ENCODE measurements at regions not wholly inside any gene's neighbourhood (a gene's known extent, or its start where the extent isn't known, plus 50 kb on each side); places are given as distances from the start of the nearest gene placed in this dataset.
"Not testable (repeated sequence)": the region's sequence is repeated elsewhere in the genome, so short reads cannot be mapped to it uniquely, and the experiment has no call there.

- POLR2A ChIA-PET; H3K36me3 ChIP-seq (ENCODE audit: control insufficient read depth in 2 of 2, insufficient read depth in 1 of 2, low read length in 2 of 2); H3K9me3 ChIP-seq (ENCODE audit: control insufficient read depth, insufficient read depth, low read depth, low read length); H3K4me3 ChIP-seq (ENCODE audit: low read depth, low read length); H3K27ac ChIP-seq (ENCODE audit: extremely low read depth, low read depth, low read length); H3K4me1 ChIP-seq (ENCODE audit: control insufficient read depth, insufficient read depth, low read length); CTCF ChIA-PET: not testable (repeated sequence)
Observed at GRCh38 chr4:131729716-131730398, 1419.2 kb upstream of the PCDH10 start.

DNA sequence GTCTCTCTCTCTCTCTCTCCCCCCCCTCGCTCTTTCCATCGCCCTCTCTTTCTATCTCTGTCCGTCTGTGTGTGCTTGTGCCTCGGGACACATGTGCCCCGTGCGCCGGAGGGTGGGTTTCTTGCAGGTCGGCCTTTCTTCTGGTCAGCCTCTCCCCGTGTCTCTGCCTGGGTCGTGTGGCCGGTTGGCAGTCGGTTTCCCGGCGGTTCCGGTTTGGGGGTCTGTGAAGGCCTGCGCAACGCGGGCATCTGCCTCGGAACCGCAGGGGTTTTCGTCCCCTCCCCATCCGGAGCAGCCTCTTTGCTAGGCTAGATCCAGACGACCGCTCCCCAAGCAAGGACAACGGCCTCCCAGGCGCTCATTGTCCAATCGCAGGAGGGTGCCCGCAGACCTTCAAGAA, 1418.5 kb upstream of the PCDH10 start:
- H3K27ac ChIP-seq (ENCODE audit: extremely low read depth, low read depth, low read length); H3K4me1 ChIP-seq (ENCODE audit: control insufficient read depth, insufficient read depth, low read length); H3K9me3 ChIP-seq (ENCODE audit: control insufficient read depth, insufficient read depth, low read depth, low read length); H3K36me3 ChIP-seq (ENCODE audit: control insufficient read depth in 2 of 2, insufficient read depth in 1 of 2, low read length in 2 of 2); CTCF ChIA-PET; POLR2A ChIA-PET; H3K4me3 ChIP-seq (ENCODE audit: low read depth, low read length): not testable (repeated sequence)

GRCh38 chr4:131732034-131732630, 1417.0 kb upstream of the PCDH10 start:
- H3K9me3 ChIP-seq (ENCODE audit: control insufficient read depth, insufficient read depth, low read depth, low read length); H3K4me3 ChIP-seq (ENCODE audit: low read depth, low read length); H3K27ac ChIP-seq (ENCODE audit: extremely low read depth, low read depth, low read length); POLR2A ChIA-PET; H3K4me1 ChIP-seq (ENCODE audit: control insufficient read depth, insufficient read depth, low read length); H3K36me3 ChIP-seq (ENCODE audit: control insufficient read depth in 2 of 2, insufficient read depth in 1 of 2, low read length in 2 of 2); CTCF ChIA-PET: not testable (repeated sequence)

- H3K4me1 ChIP-seq (ENCODE audit: control insufficient read depth, insufficient read depth, low read length); H3K9me3 ChIP-seq (ENCODE audit: control insufficient read depth, insufficient read depth, low read depth, low read length); H3K27ac ChIP-seq (ENCODE audit: extremely low read depth, low read depth, low read length); H3K4me3 ChIP-seq (ENCODE audit: low read depth, low read length); H3K36me3 ChIP-seq (ENCODE audit: control insufficient read depth in 2 of 2, insufficient read depth in 1 of 2, low read length in 2 of 2); CTCF ChIA-PET; POLR2A ChIA-PET: not testable (repeated sequence)
Observed at GRCh38 chr4:131734321-131734720, 1414.8 kb upstream of the PCDH10 start.

- POLR2A ChIA-PET; H3K9me3 ChIP-seq (ENCODE audit: control insufficient read depth, insufficient read depth, low read depth, low read length); H3K4me3 ChIP-seq (ENCODE audit: low read depth, low read length); H3K36me3 ChIP-seq (ENCODE audit: control insufficient read depth in 2 of 2, insufficient read depth in 1 of 2, low read length in 2 of 2); CTCF ChIA-PET; H3K27ac ChIP-seq (ENCODE audit: extremely low read depth, low read depth, low read length); H3K4me1 ChIP-seq (ENCODE audit: control insufficient read depth, insufficient read depth, low read length): not testable (repeated sequence)
Observed at GRCh38 chr4:131734851-131735385, 1414.2 kb upstream of the PCDH10 start.

DNA sequence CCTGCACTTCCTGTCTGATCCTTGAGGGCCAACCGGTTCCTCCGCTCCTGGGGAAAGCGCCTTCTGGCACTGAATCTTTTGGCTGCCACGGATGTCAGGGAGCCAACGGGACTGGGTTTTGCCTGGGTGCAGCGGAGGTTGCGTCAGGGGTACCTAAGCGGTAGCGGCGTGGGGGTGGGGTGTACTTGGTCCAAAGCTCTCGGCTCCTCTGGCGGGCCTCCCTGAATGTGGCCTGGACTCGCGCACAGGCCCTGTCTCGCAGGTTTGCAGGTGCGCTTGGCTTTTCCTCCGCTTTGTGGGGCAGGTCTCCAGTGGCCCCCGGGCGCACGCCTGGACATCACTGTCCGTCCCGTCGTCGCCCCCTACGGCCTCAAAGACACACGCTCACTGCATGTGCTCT, 1410.1 kb upstream of the PCDH10 start:
- POLR2A ChIA-PET; H3K27ac ChIP-seq (ENCODE audit: extremely low read depth, low read depth, low read length); H3K9me3 ChIP-seq (ENCODE audit: control insufficient read depth, insufficient read depth, low read depth, low read length); H3K4me3 ChIP-seq (ENCODE audit: low read depth, low read length); CTCF ChIA-PET; H3K36me3 ChIP-seq (ENCODE audit: control insufficient read depth in 2 of 2, insufficient read depth in 1 of 2, low read length in 2 of 2); H3K4me1 ChIP-seq (ENCODE audit: control insufficient read depth, insufficient read depth, low read length): not testable (repeated sequence)

DNA sequence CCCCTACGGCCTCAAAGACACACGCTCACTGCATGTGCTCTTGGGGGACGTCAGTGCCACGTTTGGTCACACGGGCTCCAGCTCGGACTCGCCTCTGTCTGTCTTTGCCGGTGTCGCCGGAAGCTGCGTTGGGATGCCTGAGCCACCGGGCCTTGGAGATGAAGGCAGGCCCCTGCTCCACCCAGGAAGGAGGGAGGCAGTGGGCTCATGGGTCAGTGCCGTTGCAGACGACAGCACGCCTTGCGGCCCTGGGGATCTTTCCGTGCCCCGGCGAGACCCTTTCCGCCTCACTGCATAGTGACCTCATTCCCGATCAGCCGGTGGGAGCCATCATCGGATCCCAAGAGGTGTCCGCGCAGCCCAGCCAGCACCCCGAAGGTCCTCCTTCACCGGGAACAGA, 1407.3 kb upstream of the PCDH10 start:
- H3K27ac ChIP-seq (ENCODE audit: extremely low read depth, low read depth, low read length); H3K4me1 ChIP-seq (ENCODE audit: control insufficient read depth, insufficient read depth, low read length); H3K4me3 ChIP-seq (ENCODE audit: low read depth, low read length); H3K36me3 ChIP-seq (ENCODE audit: control insufficient read depth in 2 of 2, insufficient read depth in 1 of 2, low read length in 2 of 2); CTCF ChIA-PET; H3K9me3 ChIP-seq (ENCODE audit: control insufficient read depth, insufficient read depth, low read depth, low read length); POLR2A ChIA-PET: not testable (repeated sequence)

GRCh38 chr4:131742536-131743205, 1406.4 kb upstream of the PCDH10 start:
- not testable (repeated sequence) for H3K36me3 ChIP-seq (ENCODE audit: control insufficient read depth in 2 of 2, insufficient read depth in 1 of 2, low read length in 2 of 2)

DNA sequence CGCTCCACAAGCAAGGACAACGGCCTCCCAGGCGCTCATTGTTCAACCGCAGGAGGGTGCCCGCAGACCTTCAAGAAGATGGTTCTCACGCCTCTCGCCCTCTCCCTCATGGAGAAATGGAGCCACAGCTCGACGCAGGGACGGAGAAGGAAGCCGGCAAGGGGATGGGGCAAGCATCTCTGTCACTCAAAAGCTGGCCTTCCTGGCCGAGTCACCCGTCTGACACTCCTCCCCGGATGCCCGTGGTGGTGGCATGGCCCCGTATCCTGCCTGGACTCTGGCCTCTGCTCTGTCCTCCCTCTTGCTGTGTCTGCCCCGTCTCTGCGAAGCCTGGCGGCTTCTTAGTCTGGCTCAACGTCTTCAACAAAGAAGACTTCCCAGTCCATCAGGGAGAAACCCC, 1405.7 kb upstream of the PCDH10 start:
- H3K4me3 ChIP-seq (ENCODE audit: low read depth, low read length); POLR2A ChIA-PET; H3K27ac ChIP-seq (ENCODE audit: extremely low read depth, low read depth, low read length): not testable (repeated sequence)

More at GRCh38 chr4:131742536-131743205, 1406.4 kb upstream of the PCDH10 start:
- CTCF ChIA-PET; H3K4me3 ChIP-seq (ENCODE audit: low read depth, low read length); H3K27ac ChIP-seq (ENCODE audit: extremely low read depth, low read depth, low read length); POLR2A ChIA-PET; H3K4me1 ChIP-seq (ENCODE audit: control insufficient read depth, insufficient read depth, low read length); H3K9me3 ChIP-seq (ENCODE audit: control insufficient read depth, insufficient read depth, low read depth, low read length): not testable (repeated sequence)

DNA sequence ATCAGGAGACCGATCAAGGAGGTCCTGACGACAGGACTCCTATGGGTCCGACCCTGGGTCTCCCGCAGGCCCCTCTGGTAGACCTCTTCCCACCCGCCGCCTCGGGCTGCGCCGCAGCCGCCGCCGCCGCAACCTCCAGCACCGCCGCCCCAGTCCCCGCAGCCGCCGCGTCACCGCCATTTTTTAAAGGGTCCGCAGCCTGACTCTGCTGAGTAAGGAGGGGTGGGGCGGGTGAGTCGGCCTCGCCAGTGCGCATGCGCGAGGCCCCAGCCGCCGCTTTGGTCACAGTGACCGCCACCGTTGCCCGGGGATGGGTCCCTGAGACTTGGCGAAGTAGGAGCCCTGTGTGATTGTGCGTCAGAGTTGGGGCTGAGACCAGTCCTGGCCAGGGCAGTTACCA, 1401.9 kb upstream of the PCDH10 start:
- H3K27ac ChIP-seq (ENCODE audit: extremely low read depth, low read depth, low read length); H3K4me3 ChIP-seq (ENCODE audit: low read depth, low read length); H3K4me1 ChIP-seq (ENCODE audit: control insufficient read depth, insufficient read depth, low read length); POLR2A ChIA-PET; H3K9me3 ChIP-seq (ENCODE audit: control insufficient read depth, insufficient read depth, low read depth, low read length); CTCF ChIA-PET; H3K36me3 ChIP-seq (ENCODE audit: control insufficient read depth in 2 of 2, insufficient read depth in 1 of 2, low read length in 2 of 2): not testable (repeated sequence)

More for the DNA sequence above, 1405.7 kb upstream of the PCDH10 start:
- H3K36me3 ChIP-seq (ENCODE audit: control insufficient read depth in 2 of 2, insufficient read depth in 1 of 2, low read length in 2 of 2); H3K4me1 ChIP-seq (ENCODE audit: control insufficient read depth, insufficient read depth, low read length); H3K9me3 ChIP-seq (ENCODE audit: control insufficient read depth, insufficient read depth, low read depth, low read length); CTCF ChIA-PET: not testable (repeated sequence)

GRCh38 chr4:131749224-131749623, 1399.9 kb upstream of the PCDH10 start:
- POLR2A ChIA-PET; H3K4me3 ChIP-seq (ENCODE audit: low read depth, low read length); H3K27ac ChIP-seq (ENCODE audit: extremely low read depth, low read depth, low read length); H3K36me3 ChIP-seq (ENCODE audit: control insufficient read depth in 2 of 2, insufficient read depth in 1 of 2, low read length in 2 of 2); H3K9me3 ChIP-seq (ENCODE audit: control insufficient read depth, insufficient read depth, low read depth, low read length); CTCF ChIA-PET; H3K4me1 ChIP-seq (ENCODE audit: control insufficient read depth, insufficient read depth, low read length): not testable (repeated sequence)

Data from HEK293 (cell line).